ENCODE measurements at regions not wholly inside any gene's neighbourhood (a gene's known extent, or its start where the extent isn't known, plus 50 kb on each side); places are given as distances from the start of the nearest gene placed in this dataset.

- no peak for TF ChIP-seq CTCF (IDR thresholded peaks at IDR 0.05)
- no peak for TF ChIP-seq POLR2AphosphoS5 (IDR thresholded peaks at IDR 0.05)
- no peak for TF ChIP-seq POLR2A (IDR thresholded peaks at IDR 0.05)
- no peak for TF ChIP-seq EP300 (IDR thresholded peaks at IDR 0.05)
Observed at GRCh38 chr13:30110301-30111070, 196.9 kb downstream of the KATNAL1 start.
